Epidermal melanocyte (primary cell): ENCODE measurements at regions not wholly inside any gene's neighbourhood (a gene's known extent, or its start where the extent isn't known, plus 50 kb on each side); places are given as distances from the start of the nearest gene placed in this dataset.

ENCODE experiments used
- DNase-seq: peaks from one replicate; pipeline ENCODE4 v3.0.0; 2011; ENCODE audit warnings: low spot score; ENCODE audit not compliant: insufficient read length

DNA sequence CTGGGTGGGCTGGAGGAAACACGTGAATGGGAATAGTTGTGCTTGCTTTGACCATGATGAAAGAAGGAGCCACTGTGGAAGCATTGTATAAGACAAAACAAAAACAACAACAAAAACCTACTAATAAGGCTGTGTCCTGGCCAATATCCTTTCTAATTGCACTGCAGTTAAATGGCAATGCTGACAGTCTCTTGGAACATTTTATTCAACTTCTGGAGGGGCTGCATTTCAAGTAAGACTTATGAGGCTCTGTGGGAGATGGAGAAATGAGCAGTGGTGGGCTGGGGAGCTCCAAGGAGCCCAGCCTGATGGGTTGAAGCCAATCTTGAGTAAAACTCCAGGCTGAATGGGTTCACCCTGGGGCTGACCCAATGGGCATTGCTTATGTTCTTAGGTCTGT is 99.8 kb upstream of the ROPN1 start:
- DNase-seq, result no peak

DNA sequence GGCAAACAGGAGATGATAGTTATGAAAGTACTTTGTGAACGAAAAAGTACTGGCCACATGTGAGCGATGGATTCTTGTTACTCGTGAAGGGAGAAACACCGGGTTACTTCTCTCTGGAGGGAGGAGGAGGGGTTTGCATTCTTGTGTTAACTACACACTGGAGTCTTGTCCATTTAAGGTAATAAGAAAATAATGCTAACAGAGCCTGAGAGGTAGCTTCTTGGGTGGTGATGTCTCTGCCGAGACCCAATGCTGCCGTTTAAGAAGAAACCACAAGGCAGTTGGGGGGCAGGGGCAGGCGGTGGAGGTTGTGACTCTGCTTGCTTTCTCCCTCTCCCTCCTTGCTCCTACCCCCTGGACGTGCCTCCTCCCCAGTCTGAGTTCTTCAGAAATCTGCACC is 100.9 kb upstream of the ROPN1 start:
- DNase-seq, result no peak

DNA sequence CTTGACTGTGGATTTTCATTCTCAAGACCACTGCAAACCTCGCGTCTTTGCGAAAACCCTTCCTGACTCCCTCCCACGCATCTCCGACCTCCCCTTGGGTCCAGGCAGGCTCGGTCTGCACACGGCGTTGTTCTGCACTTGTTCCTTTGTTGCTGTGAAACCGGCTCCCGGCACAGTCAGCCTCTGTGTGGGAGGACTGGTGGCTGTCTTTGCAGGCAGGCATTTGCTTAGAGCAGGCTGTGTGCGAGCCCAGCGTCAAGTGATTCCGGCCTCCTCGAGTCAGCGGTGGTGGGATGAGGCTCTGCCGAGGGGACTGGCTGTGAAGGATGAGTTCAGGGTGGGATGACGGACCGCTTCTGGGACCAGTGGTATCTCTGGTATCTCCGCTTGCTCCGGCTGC is 102.6 kb upstream of the ROPN1 start:
- no peak for DNase-seq

DNA sequence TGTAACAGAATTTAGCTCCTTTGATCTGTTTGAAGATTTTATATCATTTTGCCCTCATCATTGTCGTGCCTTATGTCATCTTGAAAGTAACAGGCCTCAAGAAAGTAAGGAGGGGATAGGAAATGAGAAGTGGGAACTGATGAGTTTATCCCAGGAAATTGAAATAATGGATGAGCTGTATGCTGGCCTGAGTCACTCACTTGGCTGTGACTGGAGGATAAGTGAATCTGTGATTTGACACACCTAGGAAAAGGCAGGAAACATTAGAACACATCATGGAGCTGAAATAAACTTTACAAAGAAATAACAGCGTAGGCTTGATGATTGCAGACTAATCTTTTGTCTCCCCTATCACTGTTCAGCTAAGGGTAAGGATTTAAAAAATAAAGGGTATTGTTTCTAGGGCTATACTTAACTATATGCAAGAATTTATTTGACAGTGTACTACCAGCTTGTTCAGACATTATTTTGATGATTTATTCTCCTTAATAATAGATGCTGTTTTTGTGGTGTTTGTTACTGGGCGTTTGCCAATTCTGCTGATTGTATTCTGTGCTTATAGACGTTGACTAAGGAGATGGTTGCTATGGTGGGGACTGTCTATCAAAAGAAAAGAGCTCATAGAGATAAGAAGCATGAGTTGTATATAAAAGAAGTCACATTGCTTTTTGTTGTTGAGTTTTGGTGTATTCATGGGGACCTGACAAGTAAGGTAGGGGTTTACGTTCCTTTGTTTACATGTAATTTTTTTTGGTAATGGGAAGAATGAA is 105.6 kb upstream of the ROPN1 start:
- no peak for DNase-seq

DNA sequence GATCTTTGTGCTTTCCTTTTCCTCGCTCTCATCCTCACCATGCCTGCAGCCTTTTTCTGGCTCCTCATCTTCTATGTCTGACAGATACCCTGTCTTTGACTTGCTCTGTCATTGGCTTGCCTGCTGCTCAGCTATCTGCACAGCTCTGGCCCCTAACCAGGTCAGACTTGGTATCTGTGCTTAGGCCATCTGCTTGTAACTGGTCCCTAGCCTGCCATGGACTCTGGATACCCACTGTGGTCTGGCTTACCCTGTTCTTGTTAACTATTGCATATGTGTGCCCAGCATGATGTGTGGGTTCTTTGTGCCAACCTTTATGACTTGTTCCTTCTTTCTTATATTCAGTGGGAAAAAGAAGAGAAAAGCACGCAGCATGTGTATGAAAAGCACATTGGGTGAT is 109.7 kb upstream of the ROPN1 start:
- no peak for DNase-seq

DNA sequence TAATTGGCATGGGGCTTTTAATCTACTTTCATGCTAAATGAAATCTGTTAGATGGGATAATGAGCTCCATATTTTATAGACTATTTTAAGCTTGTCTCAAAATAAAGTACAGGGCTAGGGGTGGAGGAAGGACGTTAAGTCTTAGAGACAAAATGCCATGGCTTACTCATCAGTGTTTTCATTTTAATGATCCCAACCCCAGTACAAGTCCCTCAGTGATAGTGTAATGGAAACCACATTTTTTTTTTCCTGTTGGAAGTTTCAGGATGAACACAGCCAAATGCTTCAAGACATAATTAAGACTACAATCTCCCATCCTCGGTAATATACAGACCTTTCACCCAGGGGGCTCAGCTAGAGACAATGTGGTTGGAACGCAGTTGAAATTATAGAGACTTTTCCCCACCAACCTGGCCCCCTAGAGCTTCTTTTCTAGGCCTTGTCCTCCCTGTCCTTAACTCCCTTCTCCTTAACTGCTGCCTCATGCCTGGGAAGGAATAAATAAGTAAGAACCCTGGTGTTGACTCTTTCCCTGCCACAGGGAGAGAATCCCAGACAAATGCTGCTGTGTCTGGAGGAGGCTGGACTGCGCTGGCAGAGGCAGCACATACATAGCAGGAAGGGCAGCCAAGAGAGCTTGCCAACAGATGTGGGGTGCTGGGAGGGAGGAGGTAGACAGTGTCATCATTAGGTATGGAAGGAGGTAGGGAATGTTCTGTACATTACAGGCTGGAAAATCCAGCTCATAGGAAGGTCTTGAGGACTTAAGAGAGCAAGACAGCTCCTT is 115.4 kb upstream of the ROPN1 start:
- DNase-seq, result no peak

DNA sequence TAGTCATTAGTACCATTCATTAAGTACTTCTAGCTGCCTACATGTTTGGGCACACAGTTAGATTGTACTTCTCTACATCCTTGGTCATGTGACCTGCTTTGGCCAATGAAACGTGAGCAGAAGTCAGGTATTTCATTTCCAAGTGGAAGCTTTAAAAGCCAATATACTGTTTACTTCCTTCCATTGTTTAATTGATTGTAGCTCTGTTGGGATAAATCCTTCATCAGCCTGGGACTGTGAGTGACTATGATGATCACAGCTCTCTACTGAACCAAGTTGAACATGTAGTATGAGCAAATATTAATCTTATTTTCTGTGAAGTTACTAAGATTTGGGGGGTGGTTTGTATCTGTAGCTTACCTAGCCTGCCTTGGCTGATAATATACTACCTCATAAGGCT is 116.5 kb upstream of the ROPN1 start:
- DNase-seq, result no peak

DNA sequence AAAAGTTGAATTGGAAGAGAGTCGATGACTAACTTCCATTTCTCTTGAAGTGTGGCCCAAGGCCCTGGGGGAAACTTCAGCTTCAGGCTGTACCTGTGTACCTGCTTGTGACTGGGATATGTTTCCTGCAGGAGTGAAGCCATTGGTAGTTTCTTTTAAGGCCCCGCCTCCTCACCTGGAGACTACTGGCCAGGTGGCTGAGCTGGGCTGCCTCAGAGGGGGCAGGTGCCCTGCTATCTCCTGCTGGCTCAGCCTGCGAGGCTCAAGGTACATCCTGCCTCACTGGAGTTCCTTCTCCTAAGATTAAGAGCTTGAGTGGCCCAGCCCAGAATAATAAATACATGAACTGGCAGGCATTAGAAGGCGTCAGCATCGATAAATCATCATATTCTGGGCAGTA is 121.6 kb upstream of the ROPN1 start:
- no peak for DNase-seq

DNA sequence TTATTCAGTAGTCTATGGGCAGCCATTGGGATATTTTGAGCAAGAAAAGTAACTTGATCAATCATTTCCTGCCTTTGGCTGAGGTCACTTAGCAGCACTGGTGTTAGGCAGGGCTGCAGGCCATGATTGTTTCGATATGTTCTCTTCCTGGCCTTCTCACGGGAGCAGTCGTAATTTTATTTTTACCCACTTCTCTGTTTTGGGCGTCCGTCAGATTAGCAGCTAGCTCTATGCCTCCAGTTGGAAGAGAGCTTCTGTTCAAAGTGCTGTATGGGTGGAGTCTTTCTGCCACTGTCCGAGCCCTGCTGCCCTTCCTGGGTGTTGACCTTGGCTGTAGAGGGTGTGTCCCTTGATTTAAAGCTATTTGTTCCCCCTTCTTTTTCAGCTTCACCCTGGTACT is 123.4 kb upstream of the ROPN1 start:
- no peak for DNase-seq

DNA sequence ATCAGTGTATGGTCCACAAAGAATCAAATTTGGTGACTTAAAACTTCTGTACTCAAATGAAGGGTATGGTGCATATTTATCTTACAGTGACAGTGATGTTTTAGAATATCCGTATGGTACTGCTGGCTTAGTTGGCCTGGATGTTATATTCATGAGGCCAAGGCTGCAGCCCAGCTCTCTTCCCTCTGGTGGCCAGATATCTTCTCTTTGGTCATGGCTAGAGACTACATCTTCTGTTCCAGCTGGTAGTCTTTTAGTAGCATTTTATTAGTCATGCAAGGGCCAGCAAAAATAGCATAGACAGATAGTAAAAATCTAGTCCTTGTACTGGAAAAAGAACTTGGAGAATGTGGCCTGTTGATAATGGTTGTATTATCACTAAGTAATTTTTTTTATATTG is 124.0 kb upstream of the ROPN1 start:
- DNase-seq, result no peak

DNA sequence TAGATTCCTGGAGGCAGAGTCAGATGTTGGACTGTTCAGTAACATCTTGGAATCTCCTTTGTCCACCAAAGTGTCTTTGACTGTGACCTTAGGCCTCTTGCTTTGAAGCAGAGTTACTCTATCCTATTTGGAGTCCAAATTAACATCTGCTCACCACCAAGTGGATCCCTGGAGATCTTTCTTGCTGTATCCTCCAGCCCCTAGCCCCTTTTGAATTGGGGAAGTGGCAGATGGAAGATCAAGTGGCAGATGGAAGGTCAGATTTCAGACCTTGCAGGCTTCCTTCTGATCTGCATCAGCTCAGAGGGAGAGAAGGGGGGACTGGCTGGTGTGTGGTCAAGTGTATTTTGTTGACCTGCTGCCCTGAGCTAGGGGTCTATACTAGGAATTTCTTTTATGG is 125.0 kb upstream of the ROPN1 start:
- DNase-seq, result no peak

DNA sequence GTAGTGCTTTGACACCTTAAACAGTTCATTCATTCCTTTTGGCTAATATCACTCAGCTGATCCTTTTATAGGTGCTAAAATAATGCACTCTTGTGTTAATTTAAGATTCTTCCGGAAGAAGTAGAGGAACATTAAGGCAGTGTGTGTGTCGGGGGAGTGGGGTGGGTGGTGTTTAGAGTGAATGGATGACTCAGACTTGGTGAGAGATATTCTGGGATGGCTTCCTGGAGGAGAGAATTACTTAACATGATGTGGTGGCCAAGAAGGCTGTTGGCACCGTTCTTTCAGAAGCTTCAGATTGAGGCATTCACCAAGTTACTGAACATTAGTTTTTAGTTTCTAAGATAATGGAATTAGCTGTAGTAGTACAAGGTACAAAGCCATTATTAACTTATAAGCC is 125.6 kb upstream of the ROPN1 start:
- DNase-seq, result no peak

DNA sequence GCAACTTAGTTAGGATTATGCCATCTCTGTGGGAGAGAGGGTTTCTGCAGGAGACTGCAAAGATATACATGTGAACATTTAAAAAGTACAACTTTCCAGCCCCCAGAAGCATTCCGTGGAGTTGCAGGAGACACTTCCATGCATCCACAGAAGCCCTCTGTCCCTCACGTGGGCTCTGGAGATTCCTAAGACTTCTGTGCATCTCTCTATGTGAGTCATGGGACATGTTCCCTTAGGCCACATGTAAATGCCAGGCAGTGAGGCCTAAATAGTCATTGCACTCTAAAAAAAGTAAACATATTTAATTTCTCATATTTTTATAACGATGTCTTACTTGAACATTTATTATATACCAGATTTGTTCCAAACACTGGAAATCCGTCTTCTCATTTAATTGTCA is 126.5 kb upstream of the ROPN1 start:
- no peak for DNase-seq

DNA sequence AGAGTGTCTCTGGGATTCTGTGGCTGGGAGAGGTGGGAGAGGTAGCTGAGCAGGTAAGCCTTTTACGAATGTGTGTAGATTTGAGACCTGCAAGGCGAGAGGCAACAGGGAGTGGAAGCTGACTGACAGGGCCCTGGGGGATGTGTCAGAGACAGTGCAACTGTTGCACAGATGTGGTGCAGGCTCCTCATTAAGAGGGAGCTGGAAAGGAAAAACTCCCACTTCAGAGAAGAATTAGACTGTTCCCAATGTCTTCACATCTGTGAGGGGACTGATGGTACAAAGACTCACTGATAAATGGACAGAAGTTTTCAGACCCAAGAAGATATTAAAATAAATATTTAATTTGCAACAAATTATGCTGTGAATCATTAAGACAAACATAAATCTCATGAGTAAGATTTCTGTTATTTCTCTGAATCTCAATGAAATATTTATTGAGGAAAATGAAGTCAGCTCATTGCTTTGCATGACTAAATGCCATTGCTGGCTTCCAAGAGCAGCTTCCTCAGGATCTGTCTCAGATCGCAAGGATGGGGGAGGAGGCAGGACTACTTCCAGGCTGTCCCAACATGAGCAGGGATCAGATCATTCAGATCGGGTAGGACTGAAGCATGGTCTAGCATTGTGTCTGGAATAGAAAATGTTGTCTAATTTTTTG is 127.3 kb upstream of the ROPN1 start:
- DNase-seq, result no peak

DNA sequence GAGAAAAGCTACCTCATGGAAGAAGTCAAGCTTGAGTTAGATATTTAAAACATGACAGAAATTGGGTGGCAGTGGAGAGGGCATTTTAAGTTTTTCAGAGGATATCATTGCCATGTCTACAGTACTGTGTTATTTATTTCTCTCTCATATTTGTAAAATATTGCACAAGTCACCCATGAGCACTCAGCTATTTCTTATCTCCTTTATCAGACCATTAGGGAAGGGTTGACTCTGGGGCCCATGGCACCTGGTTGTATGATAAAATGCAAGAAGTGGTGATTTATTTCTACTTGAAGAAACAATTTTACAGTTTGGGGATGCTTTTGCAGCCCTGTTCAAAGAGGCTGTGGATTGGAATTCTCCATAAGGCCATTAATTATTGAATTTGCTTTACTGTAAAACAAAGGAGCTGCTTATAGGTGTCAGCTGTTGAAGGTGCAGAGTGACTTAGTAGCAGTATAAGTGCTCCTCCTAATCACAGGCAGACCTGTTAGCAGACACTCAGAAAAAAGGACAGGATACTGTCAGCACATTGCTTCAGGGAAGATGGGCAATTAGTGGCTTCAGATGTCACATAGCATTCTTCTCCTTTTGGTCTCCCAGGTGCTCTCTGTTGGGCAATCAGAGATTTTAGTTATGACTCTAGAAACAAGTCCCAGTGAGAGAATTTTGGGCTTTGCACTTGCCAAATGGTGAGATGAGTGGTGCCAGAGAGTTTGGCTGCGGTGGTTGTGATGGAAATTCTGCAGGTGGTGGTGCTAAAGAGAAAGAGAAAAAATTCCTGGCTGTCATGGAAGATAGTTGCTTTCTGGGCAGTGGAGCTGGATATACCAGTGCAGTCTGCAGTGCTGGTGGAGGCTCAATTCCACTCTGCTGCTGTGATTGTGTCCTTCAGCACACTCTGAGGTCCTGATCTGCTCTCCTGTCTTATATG is 129.7 kb upstream of the ROPN1 start:
- DNase-seq, result no peak

DNA sequence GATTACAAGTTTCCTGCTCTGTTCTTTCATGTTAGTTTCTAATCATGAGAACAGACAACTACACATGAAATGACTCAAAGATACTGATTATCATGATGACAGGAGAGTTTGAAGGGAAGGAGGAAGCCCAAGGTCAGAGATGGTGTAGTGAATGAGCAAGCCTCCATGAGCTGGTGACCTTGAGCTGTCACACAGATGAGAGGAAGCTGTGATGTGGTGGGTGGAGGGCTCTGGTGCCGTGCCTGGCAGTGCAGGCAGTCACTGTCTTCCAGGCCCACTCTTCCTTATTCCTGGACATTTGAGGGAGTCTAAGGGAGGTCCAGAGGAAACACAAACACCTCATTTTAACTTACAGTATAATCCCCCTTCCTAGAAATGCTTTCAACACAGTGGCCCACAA is 133.4 kb upstream of the ROPN1 start:
- no peak for DNase-seq

DNA sequence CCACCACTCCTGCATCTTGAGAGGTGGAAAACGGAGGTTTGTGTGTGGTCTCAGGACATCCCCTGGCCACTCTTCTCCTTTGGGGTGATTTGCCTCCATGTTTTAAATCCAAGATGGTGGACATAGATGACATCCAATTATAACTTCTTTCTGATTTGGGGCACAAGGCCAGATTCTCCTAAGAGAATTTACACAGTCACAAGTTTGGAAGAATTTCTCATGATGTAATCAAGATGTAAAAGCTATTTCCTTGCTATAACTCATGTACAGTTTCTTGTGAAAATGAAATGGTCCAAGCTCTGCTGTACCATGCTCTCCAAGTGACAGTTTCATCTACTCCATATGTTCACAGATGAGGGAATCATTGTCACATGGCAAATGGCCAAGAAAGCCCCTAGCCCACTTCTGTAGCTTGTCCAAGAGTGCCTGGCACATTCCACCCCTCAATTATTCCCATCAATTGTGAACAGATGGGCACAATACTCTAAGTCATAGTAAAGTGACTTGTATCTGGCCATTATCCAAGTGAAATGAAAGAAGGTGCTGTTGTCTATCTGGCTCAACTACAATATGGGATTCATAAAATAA is 134.6 kb upstream of the ROPN1 start:
- DNase-seq, result no peak

DNA sequence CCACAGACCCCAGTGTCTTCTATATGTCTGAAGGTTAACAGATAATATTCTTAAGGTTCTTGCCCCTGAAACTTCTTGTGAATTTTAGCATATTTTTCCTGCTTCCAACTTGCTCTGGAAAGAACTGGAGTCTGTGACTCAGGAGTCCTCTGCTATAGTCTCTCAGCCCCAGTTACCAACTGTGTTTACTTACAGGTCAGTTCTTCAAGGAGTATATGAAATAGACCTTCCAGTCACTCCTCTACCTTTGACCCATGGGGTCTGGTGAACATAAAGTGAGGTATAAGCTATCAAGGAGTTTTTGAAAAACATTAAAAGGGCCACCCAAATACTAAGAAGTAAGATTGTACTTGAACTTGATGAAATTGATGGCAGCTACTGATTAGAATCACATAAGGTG is 139.2 kb upstream of the ROPN1 start:
- DNase-seq, result no peak

DNA sequence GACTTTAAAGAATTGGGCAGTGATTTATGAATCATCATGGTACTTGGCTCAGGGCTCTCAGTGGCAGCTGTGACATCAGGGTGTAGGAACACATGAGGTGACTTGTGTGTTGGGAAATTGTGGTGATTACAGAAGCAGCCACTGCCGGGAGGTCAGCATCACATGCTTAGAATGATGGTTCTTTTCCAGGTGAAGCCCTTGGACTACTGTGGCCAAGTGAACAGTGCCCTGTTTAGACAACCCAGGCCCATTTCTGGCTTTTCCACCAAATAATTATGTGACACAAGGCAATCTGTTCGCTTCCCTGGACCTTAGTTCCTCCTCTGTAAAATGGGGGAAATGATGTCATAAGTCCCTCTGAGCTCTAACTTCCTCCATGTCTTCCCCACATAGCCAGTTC is 139.7 kb upstream of the ROPN1 start:
- DNase-seq, result no peak

DNA sequence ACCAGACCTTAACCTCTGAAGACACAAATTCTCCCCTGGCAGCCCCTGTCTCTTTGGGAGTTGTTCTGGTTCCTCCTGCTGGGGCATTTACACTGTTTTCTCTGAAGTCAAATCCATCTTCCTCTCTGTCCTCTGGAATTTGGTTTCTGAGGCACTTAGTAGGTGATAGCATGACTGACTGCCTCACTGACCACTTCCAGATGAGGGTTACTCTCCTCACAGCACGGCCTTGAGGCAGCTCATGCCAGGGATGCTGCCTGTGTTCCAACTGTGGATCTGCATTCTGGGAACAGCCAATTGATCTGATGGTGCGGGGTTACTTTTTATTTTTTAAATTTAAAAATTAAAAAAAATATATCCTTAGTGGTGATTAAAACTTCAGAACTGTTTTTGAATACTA is 140.9 kb upstream of the ROPN1 start:
- DNase-seq, result no peak

DNA sequence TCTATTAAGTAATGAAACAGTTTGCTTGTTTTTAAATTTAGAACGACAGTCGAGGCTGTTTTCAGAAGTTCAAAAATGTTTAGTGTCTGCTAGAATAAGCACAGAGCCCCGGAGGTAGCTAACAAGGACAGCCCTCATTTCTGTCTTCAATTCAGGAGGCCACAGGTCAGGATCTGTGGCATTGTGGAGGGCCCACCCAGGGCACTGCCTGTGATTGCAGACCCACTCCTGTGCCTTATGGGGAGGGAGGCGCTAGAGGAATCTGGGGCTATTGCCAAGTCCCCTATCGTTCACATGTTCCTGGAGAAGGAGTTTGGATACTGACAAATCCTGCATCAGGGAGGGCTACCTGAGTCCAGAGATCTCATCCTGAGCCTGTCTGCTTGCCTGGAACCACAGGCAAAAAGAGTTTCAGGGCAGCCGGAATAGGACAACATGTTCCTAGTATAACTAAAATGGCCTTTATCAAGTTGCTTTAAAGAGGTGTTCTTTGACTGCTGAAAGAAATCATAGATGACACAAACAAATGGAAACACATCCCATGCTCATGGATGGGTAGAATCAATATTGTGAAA is 141.5 kb upstream of the ROPN1 start:
- DNase-seq, result no peak
